WTC11 (cell line): ENCODE measurements at regions not wholly inside any gene's neighbourhood (a gene's known extent, or its start where the extent isn't known, plus 50 kb on each side); places are given as distances from the start of the nearest gene placed in this dataset.

Experiments
- ATAC-seq: fragments of 200-7000 bp; cut with Tn5 transposase; 2 replicates; pipeline ENCODE4 v1.10.0; 2021; ENCODE audit warnings: mild to moderate bottlenecking, moderate library complexity
- CTCF ChIA-PET: fragments of 300-600 bp; sonication (Branson Sonifier 250); formaldehyde crosslinking; loops from one replicate; lab custom pipeline; 2021; ENCODE audit warnings: antibody characterized with exemption; lab: Charles Lee
- POLR2A ChIA-PET: fragments of 350-600 bp; sonication (Branson Sonifier 250); formaldehyde crosslinking; loops from one replicate; lab custom pipeline; 2021; ENCODE audit warnings: antibody characterized with exemption; lab: Charles Lee
- DNase-seq: peaks from one replicate; pipeline ENCODE4 v3.0.0; 2021; ENCODE audit warnings: low spot score
- H3K27ac Mint-ChIP-seq: 2 replicates; pipeline ENCODE4 v1.8.0; 2021; ENCODE audit warnings: mixed read lengths
- H3K27me3 Mint-ChIP-seq: 2 replicates; pipeline ENCODE4 v1.8.0; 2021; ENCODE audit warnings: low read depth, mild to moderate bottlenecking, moderate library complexity, mixed read lengths
- H3K36me3 Mint-ChIP-seq: 2 replicates; pipeline ENCODE4 v1.8.0; 2021; ENCODE audit warnings: mixed read lengths
- H3K4me1 Mint-ChIP-seq: 2 replicates; pipeline ENCODE4 v1.8.0; 2022; ENCODE audit warnings: mixed read lengths
- H3K4me3 Mint-ChIP-seq: 2 replicates; pipeline ENCODE4 v1.8.0; 2021; ENCODE audit warnings: mild to moderate bottlenecking, moderate library complexity, mixed read lengths
- H3K9me3 Mint-ChIP-seq: 2 replicates; pipeline ENCODE4 v1.8.0; 2021; ENCODE audit warnings: mixed read lengths
- AR ChIP-seq: fragments of 250-450 bp; sonication (Bioruptor Pico); IDR thresholded peaks from 2 replicates; pipeline ENCODE4 v1.9.0; 2021; ENCODE audit warnings: mild to moderate bottlenecking
- ATF2 ChIP-seq: sonication (generic); formaldehyde crosslinking; IDR thresholded peaks from 2 replicates; pipeline ENCODE4 v1.8.1; 2022; ENCODE audit warnings: low read depth, missing genetic modification reagents, borderline replicate concordance
- ATF3 ChIP-seq: sonication (generic); formaldehyde crosslinking; conservative IDR thresholded peaks from 2 replicates; pipeline ENCODE4 v1.8.1; 2022; ENCODE audit warnings: mild to moderate bottlenecking, missing genetic modification reagents
- CTCF ChIP-seq: fragments of 200-600 bp; IDR thresholded peaks from 2 replicates; pipeline ENCODE4 v1.8.0; 2022; ENCODE audit warnings: antibody characterized with exemption
- ERG ChIP-seq: fragments of 250-450 bp; sonication (Bioruptor Pico); IDR thresholded peaks from 2 replicates; pipeline ENCODE4 v1.8.0; 2021; ENCODE audit warnings: mild to moderate bottlenecking
- ESRRA ChIP-seq: sonication (generic); formaldehyde crosslinking; IDR thresholded peaks from 2 replicates; pipeline ENCODE4 v1.8.1; 2022; ENCODE audit warnings: mild to moderate bottlenecking, missing genetic modification reagents, borderline replicate concordance
- FOXJ3 ChIP-seq: sonication (generic); formaldehyde crosslinking; IDR thresholded peaks from 2 replicates; pipeline ENCODE4 v1.9.0; 2021; ENCODE audit warnings: missing genetic modification reagents, mild to moderate bottlenecking, borderline replicate concordance
- FOXP1 ChIP-seq: sonication (generic); formaldehyde crosslinking; IDR thresholded peaks from 2 replicates; pipeline ENCODE4 v1.8.0; 2022; ENCODE audit warnings: missing genetic modification reagents, mild to moderate bottlenecking, moderate library complexity, borderline replicate concordance
- JAZF1 ChIP-seq: fragments of 250-450 bp; sonication (Bioruptor Pico); IDR thresholded peaks from 2 replicates; pipeline ENCODE4 v1.9.0; 2021; ENCODE audit warnings: moderate library complexity, mild to moderate bottlenecking, inconsistent platforms
- MLX ChIP-seq: sonication (generic); formaldehyde crosslinking; IDR thresholded peaks from 2 replicates; pipeline ENCODE4 v1.8.1; 2023; ENCODE audit warnings: mild to moderate bottlenecking, missing genetic modification reagents, moderate library complexity
- MXD4 ChIP-seq: fragments of 250-450 bp; sonication (Bioruptor Pico); IDR thresholded peaks from 2 replicates; pipeline ENCODE4 v1.8.0; 2021; ENCODE audit warnings: mild to moderate bottlenecking, moderate library complexity, borderline replicate concordance
- NFE2L1 ChIP-seq: sonication (generic); formaldehyde crosslinking; IDR thresholded peaks from 2 replicates; pipeline ENCODE4 v1.8.1; 2023; ENCODE audit warnings: missing genetic modification reagents
- NR3C1 ChIP-seq: sonication (generic); formaldehyde crosslinking; conservative IDR thresholded peaks from 2 replicates; pipeline ENCODE4 v1.8.1; 2023; ENCODE audit warnings: low read depth, mild to moderate bottlenecking, missing genetic modification reagents
- PRDM15 ChIP-seq: sonication (generic); formaldehyde crosslinking; IDR thresholded peaks from 2 replicates; pipeline ENCODE4 v1.8.0; 2022; ENCODE audit warnings: missing genetic modification reagents
- PRRX2 ChIP-seq: fragments of 250-450 bp; sonication (Bioruptor Pico); IDR thresholded peaks from 2 replicates; pipeline ENCODE4 v1.8.0; 2021; ENCODE audit warnings: mild to moderate bottlenecking
- SMAD4 ChIP-seq: sonication (generic); formaldehyde crosslinking; IDR thresholded peaks from 2 replicates; pipeline ENCODE4 v1.8.0; 2022; ENCODE audit warnings: mild to moderate bottlenecking, missing genetic modification reagents
- ZBTB21 ChIP-seq: sonication (generic); formaldehyde crosslinking; IDR thresholded peaks from 2 replicates; pipeline ENCODE4 v1.8.1; 2023; ENCODE audit warnings: mild to moderate bottlenecking, missing genetic modification reagents, borderline replicate concordance
- ZNF263 ChIP-seq: sonication (generic); formaldehyde crosslinking; IDR thresholded peaks from 2 replicates; pipeline ENCODE4 v1.8.1; 2022; ENCODE audit warnings: low read depth, mild to moderate bottlenecking, moderate library complexity, missing genetic modification reagents
- ZNF396 ChIP-seq: fragments of 250-450 bp; sonication (Bioruptor Pico); IDR thresholded peaks from 2 replicates; pipeline ENCODE4 v1.8.0; 2021; ENCODE audit warnings: mild to moderate bottlenecking, moderate library complexity, borderline replicate concordance
- ZNF416 ChIP-seq: fragments of 250-450 bp; sonication (Bioruptor Pico); IDR thresholded peaks from 2 replicates; pipeline ENCODE4 v1.9.0; 2021; ENCODE audit warnings: mild to moderate bottlenecking, inconsistent platforms
- ZNF532 ChIP-seq: fragments of 250-450 bp; sonication (Bioruptor Pico); IDR thresholded peaks from 2 replicates; pipeline ENCODE4 v1.9.0; 2021; ENCODE audit warnings: mild to moderate bottlenecking, borderline replicate concordance

- TF ChIP-seq ATF2 (no peak), ZNF396 (CRISPR knock-in tag) (no peak), ZNF416 (no peak), FOXJ3 (CRISPR knock-in tag) (no peak), ZNF263 (CRISPR knock-in tag) (no peak)
- TF ChIP-seq, all 79 proteins: peak for 0
These were observed 535.6 kb upstream of the ATP2B1 start (continued) for GRCh38 chr12:90244232-90244631.

- no peak overlapping the region for H3K4me3 Mint-ChIP-seq
- CTCF ChIA-PET: no interaction called here
- POLR2A ChIA-PET: no interaction called here
- TF ChIP-seq NR3C1: no peak
- TF ChIP-seq PRRX2 (CRISPR knock-in tag): no peak
- TF ChIP-seq SMAD4 (CRISPR knock-in tag): no peak
- no peak for TF ChIP-seq JAZF1 (CRISPR knock-in tag)
- no peak for TF ChIP-seq ESRRA
- no peak for TF ChIP-seq PRDM15 (CRISPR knock-in tag)
- TF ChIP-seq MLX (CRISPR knock-in tag): no peak
- no peak for TF ChIP-seq MXD4 (CRISPR knock-in tag)
- TF ChIP-seq ZNF416: no peak
- TF ChIP-seq NFE2L1 (CRISPR knock-in tag): no peak
- TF ChIP-seq FOXP1: no peak
- no peak for TF ChIP-seq ZNF532 (CRISPR knock-in tag)
- TF ChIP-seq CTCF: no peak
- TF ChIP-seq AR: no peak
- TF ChIP-seq ATF3 (CRISPR knock-in tag): no peak
- no peak for TF ChIP-seq ERG (CRISPR knock-in tag)
- no peak for TF ChIP-seq ZBTB21 (CRISPR knock-in tag)
These were observed 534.6 kb upstream of the ATP2B1 start for GRCh38 chr12:90243211-90243610.

More at GRCh38 chr12:90243211-90243610, 534.6 kb upstream of the ATP2B1 start:
- DNase-seq: no peak
- Mint-ChIP-seq H3K9me3 (peaks cover 7% of the 10 kb centered on the region), H3K27me3 (no peaks in the 10 kb centered on the region), H3K4me1 (no peaks in the 10 kb centered on the region), H3K27ac (no peak overlapping the region), H3K36me3 (0 out of 2 replicates have a peak, but pooled peaks cover 2% of the 10 kb centered on the region)
- ATAC-seq: no peak
